ENCODE measurements at regions not wholly inside any gene's neighbourhood (a gene's known extent, or its start where the extent isn't known, plus 50 kb on each side); places are given as distances from the start of the nearest gene placed in this dataset.

DNA sequence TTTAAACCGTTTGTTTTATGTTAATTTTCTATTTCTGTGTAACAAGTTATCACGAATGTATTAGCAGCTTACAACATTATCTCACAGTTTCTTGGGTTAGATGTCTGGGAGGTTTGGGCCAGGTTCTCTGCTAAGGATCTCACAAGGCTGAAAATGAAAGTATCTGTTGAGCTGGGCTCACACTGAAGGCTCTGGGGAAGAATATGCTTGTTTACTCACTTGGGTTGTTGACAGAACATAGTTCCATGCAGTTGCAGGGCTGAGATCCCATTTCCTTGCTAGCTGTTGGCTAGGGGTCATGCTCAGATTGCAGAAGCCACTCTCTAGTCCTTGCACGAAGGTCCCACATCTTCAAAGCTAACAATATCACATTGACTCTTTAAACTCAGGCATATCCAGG is 266.6 kb upstream of the GNAI1 start:
- no peak for DNase-seq (ENCODE audit: low read depth)

DNA sequence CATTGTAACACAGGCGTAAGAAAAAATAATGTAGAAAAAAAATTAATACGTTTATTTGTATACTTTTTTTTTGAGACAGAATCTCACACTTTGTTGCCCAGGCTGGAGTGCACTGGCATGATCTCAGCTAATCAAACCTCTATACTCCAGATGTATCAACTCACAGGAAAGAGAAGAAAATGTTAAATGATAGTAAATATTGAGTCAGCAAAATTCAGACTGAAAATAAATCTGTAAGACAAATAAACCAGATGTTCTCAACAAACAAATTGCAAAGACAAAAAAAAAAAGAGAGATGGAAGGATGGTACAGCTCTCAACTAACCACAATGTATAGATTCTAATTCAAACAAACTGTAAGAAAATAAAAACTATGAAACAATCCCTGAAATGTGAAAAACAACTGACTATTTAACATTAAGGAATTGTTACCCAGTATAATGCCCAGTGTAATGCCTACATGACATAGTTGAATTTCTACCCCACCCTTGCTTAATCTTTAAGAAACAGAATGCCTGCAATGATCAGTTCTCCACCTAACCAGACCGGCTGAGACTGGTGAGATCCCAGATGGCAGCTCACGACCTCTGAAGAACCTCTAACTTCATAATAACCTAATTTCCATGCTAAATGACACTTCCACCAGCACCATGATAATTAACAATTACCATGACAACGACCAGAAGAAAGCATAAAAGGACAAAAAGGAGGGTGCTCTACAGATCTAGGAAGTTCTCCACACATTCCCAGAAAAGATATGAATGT is 272.0 kb upstream of the GNAI1 start:
- DNase-seq (ENCODE audit: low read depth), result no peak

DNA sequence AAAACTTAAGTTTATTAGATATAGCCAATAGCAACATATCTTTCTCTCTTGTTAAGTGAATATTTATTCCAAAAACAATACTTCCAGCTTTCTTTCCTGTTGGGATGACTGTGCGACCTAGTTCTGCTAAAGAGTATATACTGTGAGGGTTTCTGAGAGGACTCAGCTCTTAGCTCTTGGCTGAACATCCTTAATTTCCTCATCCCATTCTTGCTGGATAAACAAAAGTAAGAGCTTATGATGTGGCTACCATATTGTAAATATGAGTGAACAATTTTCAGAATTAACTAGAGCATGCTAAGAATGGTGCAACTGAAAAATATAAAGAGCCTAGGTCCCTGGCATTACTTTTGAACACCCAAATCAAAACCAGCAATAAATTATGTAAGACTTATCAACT is 279.5 kb upstream of the GNAI1 start:
- DNase-seq (ENCODE audit: low read depth), result no peak

DNA sequence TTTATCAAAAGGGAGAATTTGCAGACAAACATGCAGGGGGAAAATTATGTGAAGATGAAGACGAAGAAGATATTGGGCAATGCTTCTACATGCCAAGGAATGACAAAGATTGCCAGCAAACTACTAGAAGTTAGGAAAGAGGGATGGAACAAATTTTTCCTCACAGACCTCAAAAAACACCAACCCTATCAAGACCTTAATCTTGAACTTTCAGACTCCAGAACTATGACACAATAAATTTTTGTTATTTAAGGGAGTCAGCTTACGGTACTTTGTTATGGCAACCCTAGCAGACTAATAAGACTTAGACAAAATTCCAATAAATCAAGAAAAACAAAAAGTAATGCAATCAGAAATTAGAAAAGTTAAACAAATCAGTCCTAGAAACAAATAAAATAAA is 280.0 kb upstream of the GNAI1 start:
- no peak for DNase-seq (ENCODE audit: low read depth)

DNA sequence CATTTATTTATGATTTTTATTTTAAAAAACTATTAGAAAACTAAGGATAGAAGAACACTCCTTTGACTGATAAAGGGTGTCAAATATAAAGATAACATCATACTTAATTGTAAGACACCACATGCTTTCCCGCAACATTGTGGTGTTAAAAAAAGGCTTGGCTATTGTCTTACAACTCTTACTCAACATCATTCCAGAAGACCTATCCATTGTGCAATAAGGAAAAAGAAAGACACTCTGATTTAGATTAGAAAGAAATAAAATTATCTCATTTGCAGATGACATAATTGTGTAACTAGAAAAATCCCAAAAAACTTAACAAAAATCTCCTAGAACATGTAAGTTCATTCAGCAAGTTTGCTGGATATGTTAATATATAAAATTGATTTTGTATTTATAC is 296.7 kb upstream of the GNAI1 start:
- DNase-seq (ENCODE audit: low read depth), result no peak

DNA sequence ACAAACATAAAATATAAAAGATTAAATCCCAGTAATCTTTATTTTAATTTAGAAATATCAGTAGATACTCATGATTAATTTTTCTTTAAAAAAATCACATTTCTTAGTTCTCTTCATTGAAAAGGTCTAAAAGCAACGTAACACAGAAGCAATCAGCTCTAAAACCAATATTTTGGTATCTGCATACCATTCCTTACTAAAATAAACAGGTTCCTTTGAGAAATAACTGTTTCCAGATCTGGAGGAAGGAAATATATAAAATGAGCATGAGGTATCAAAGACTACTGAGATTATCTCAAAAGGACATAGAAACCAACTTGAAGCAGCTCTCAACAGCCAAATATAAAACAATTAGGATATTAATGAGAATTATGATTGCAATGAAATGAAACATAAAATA is 301.0 kb upstream of the GNAI1 start:
- DNase-seq (ENCODE audit: low read depth), result no peak

DNA sequence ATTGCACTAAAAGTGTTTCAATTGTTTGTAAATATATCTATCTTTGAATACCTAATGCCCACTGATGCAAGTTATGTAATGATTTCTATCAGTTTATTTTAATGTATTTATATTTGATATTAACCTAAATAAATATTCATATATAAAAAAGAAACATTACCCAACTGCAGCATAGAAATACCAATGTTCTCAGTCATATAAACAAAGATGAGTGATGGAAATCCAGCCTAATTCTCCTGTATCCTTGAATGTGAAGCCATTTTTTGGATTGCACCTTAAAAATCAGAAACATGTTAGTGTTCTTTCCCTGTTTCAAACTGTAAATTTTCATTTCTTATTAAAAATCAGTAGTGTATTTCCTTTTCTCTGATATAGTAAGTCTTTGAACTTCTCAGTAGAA is 305.8 kb upstream of the GNAI1 start:
- no peak for DNase-seq (ENCODE audit: low read depth)

DNA sequence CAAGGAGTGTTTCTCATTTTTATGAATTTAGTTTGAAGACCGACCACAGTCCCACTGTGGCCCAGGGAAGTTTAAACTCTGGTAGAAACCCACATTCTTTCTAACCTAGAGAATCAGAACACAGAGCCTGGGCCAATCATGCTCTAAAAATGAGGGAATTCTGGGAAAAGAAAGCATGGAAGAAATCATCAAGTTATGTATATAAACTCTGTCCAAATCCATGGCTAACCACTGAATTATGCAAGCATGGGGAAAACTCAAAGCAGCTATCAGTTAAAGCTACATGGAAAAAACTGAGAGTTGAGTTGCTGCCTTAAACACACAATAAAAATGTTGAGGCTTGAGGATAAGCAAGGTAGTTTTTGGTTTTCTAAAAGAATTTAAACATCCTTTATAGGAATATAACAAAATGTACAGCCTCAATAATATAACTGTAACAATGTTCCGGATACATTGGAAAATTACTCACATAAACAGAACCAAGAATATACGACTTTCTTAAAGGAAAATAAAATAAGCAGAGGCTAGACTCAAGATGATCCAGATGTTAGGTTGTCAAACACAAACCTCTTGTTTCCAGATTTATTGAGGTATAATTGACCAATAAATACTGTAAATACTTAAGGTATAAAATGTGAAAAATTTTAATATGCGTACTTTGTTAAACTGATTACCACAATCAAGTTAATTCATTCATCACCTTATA is 311.2 kb upstream of the GNAI1 start:
- no peak for DNase-seq (ENCODE audit: low read depth)

DNA sequence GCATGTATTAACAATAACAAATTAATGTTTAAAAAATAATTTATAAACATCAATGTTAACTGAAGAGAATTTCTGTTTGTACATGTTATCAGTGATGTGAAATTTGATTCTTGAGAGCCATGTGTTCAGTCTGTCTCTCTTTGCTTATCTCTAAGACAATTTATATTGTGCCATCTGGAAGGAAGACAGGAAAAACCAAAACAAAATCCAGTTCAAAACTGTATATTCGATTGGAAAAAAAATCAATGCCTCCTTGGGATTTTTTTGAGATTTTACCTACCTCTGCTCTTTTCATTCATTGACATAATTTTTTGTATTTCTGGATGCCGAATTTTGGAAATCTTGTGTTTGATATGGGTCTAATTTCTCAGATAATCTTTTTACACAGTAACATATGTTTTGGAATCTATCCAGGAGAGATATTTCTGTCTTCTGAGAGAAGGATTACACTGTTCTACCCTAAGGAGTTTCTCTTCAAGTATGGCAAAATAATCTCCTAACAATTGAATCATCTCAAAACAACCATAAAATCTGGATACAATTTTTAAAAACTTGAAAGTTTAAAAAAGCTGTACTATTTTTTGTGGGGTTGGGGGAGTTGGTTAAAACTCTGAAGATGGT is 311.9 kb upstream of the GNAI1 start:
- no peak for DNase-seq (ENCODE audit: low read depth)

DNA sequence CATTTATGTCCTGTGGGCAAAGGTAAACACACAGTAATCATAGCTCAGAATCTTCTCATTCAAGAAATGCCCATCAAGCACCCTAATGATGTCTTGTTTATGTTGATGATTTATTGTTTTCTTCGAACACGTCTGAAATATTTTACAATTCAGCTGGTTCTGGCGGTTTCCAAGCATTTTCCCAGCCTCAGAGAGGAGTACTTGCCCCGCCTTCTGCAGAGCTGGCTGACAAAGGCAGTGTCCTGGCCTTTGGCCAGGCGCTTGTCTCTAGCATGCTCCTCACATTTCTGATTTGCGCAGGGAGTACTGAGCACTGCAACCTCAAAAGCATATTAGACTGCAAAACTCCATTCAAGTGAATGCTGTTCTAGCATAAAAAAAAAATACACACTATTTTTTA is 314.2 kb upstream of the GNAI1 start:
- no peak for DNase-seq (ENCODE audit: low read depth)

DNA sequence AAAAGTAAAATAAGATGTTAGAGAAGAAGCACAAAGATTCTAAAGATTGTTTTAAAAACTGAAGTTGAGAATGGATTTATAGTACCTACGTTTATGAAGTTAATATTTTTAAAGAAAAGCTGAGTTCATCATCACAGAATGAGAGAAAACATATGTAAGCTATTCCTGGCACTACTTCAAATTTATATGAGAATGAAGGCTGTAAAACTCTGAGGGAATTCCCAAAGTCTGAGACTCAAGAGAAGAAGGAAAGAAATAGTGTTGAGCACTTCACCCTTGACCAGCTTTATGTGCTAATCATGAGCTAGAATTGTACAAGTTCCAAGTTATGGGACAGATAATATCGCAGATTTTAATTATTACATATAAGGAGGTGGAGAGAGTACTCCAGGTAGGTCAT is 323.7 kb upstream of the GNAI1 start:
- DNase-seq (ENCODE audit: low read depth), result no peak

DNA sequence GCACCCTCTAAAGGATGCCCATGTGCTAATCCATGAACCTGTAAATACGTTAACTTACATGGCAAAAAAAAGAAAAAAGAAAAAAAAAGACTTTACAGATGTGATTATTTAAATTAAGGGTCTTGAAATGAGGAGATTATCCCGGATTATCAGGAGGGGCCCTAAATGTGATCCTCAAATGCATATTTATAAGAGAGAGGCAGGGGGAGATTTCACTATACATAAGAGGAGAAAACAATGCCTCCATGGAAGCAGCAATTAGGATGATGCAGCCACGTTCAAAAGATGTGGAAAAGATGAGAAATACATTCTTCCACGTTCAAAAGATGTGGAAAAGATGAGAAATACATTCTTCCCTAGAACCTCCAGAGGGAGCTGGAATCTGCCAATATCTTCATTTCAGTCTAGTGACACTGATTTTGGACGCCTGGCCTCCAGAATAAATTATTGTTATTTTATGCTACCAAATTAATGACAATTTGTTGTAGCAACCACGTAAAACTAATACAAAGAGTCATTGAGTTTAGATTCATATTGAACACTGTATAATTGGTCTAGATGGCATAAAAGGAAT is 328.4 kb upstream of the GNAI1 start:
- DNase-seq (ENCODE audit: low read depth), result no peak

DNA sequence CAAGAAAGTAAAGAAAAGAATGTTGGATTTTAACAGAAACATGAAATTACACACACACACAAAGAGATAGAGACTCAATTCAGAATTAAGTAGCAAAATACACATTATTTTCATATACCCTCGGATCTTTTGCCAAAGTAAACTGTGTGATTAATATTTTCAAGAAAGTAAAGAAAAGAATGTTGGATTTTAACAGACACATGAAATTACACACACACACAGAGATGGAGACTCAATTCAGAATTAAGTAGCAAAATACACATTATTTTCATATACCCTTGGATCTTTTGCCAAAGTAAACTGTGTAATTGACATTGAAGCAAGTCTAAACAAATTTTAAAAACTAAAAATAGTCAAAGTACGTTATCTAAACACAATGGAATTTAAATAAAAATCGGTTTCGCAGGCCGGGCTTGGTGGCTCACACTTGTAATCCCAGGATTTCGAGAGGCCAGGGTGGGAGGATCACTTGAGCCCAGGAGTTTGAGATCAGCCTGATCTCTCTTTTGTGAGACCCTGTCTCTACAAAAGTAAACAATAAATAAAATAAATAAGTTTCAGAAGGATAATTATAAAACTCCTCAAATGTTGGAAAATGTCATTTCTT is 337.3 kb upstream of the MAGI2 start:
- DNase-seq (ENCODE audit: low read depth), result no peak

DNA sequence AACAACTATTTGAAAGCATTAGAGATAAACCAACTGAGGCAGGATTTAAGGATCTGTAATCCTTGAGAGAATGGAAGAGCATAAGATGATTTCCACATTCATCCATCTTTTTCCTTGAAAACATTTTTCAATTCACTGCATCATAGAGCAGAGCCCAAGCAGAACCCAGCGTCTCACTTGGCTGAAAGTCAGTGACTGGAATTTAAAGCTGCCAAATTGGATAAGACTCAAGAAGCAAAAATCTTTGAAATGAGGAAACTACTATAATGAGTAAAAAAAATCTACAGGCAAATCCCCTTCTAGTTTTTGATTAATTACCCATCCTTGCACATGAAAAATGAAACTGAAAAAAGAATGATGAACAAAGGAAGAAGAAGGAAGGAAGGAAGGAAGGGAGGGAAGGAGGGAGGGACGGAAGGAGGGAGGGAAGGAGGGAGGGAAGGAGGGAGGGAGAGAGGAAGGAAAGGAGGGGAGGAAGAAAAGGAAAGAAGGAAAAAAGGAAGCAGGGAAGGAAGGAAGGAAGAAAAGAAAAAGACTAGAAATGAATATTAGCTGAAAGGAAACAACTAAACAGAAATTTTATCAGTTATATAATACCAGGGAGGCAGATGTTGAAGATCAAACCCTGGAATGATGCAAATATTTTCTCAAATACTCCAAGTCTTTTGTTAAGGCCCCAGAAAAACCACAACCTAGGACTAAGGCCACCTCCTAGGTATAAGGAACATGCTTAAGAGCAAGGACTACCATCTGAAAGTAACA is 336.3 kb upstream of the MAGI2 start:
- no peak for DNase-seq (ENCODE audit: low read depth)

DNA sequence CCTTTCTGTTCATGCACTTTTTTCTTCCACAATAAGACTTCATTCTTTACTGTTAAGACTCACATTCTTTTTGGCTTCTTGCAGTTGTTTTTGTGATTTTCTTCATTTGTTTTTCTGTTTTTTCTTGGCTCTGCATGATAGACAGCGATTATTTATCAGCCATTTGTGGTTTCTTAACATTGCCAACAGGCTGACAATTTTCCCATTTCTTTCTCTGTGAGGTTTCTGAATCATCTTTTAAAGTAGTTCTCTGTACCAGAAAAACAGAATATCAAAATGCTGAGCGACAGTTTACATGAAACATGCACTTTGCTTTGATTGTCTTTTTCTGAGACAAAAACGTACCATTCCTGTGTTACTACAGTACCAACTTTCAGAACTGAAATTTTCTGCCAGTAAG is 334.2 kb upstream of the MAGI2 start:
- no peak for DNase-seq (ENCODE audit: low read depth)

DNA sequence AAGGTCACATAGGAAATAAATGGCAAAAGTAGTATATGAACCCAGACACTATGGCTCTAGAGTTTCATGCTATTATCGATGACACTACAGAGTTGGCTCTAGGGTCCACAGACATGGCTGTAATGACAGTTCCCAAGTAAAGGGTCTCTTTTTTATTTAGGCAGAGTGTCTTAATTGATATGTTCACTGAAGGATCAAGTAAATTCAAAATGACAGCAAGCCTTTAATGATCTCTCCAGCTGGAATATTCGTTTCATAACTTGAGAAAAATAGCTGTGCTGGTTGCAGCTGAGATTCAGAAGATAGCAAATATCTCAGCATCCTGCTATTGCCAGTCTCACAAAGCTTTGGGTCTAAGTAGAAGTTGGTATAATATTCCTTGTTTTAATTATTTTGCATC is 333.6 kb upstream of the MAGI2 start:
- no peak for DNase-seq (ENCODE audit: low read depth)

DNA sequence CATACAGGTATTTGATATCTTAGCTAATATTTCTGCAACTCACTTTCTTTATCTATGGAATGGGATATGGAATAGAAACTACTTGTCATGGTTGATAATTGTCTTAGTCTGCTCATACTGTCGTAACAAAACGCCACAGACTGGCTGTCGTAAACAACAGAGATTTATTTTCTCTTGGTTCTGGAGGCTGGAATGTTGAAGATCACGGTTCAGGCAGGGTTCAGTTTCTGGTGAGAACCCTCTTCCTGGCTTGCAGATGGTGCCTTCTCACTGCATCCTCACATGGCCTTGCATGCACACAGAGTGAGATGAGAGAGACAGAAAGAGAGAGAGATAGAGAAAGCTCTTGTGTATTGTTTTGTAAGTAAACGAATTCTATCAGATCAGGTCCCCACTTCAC is 332.7 kb upstream of the MAGI2 start:
- DNase-seq (ENCODE audit: low read depth), result no peak

DNA sequence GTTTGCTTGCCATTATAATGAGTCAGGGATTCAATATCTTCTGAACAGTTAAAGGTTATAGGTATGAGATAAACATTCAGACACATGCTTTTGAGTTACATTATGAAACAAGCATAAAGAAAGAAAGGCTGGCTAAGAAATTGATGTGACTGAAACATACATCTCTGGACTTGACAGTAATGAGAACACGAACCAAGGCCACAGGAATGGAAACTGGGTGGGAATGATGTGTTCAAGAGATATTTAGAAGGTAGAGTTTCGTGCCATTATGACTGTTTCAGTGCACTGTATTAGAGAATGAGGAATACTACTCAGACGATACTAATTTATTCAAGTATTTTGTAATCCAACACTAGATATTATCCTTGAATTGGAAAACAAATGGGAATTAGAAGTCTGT is 332.1 kb upstream of the MAGI2 start:
- no peak for DNase-seq (ENCODE audit: low read depth)

DNA sequence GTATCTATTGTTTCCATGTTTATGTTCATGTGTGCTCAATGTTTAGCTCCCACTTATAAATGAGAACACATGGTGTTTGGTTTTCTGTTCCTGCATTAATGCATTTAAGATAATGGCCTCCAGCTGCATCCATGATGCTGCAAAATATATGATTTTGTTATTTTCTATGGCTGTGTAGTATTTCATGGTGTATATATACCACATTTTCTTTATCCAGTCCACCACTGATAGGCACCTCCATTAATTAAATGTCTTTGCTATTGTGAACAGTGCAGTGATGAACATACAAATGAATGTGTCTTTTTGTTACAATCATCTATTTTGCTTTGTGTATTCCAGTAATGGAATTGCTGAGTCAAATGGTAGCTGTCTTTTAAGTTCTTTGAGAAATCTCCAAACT is 329.4 kb upstream of the MAGI2 start:
- no peak for DNase-seq (ENCODE audit: low read depth)

DNA sequence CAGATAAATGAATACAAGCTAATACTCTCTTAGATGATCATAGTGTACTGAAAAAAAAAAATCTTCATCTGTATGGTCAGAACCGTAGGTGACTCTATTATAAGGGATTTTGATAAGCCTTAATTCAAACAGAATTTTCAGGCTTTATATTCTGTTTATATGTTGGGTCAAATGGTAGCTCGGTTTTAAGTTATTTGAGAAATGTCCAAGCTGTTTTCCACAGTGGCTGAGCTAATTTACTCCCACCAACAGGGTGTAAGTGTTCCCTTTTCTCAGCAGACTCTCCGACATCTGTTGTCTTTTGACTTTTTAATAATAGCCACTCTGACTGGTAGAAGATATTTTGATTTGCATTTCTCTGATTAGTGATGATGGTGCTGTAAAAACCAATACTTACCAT is 328.8 kb upstream of the MAGI2 start:
- no peak for DNase-seq (ENCODE audit: low read depth)

DNA sequence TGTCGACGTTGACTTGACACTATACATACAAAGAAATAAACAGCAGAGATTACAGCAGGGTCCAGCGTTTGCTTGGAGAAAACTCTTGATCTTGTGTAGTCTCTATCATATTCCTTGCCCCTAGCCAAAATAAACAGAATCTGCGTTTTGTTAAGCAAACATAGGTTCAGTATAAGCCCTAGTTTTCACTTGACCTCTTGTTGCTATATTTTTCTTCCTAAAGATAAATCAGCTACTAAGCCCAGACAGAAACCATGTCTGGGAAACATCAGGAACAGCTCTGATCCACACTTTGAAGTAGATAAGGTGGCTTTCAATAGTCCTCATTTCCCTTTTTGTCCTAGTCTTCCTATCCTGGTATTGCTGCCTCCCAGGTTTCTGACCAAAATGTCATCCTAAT is 328.2 kb upstream of the MAGI2 start:
- no peak for DNase-seq (ENCODE audit: low read depth)
